Spleen (tissue), 11 donors: ENCODE measurements at regions not wholly inside any gene's neighbourhood (a gene's known extent, or its start where the extent isn't known, plus 50 kb on each side); places are given as distances from the start of the nearest gene placed in this dataset.
"Not testable (repeated sequence)": the region's sequence is repeated elsewhere in the genome, so short reads cannot be mapped to it uniquely, and the experiment has no call there.

ENCODE experiments used
- DNase-seq: peaks from one replicate; pipeline ENCODE4 v3.0.0-alpha.2; 2020
- H3K27ac ChIP-seq, 8 donors: fragments of 200-600 bp; sonication (generic) in 7 of 8; 1 replicate in 4 of 8; 2 replicates in 4 of 8; pipeline versions ENCODE4 v1.5.0 to v1.8.0; 2016 to 2021; ENCODE audit warnings: inconsistent platforms in 4 of 8, mild to moderate bottlenecking in 4 of 8, moderate library complexity in 1 of 8
- H3K27me3 ChIP-seq, 7 donors: fragments of 200-600 bp; sonication (generic) in 6 of 7; replicated peaks in 1 of 7; 1 replicate in 4 of 7; 2 replicates in 3 of 7; pipeline versions ENCODE4 v1.5.0 to v1.8.0; 2016 to 2021; ENCODE audit warnings: inconsistent platforms in 3 of 7, mild to moderate bottlenecking in 1 of 7
- H3K36me3 ChIP-seq, 6 donors: fragments of 200-600 bp; sonication (generic) in 5 of 6; 1 replicate in 4 of 6; 2 replicates in 2 of 6; pipeline versions ENCODE4 v1.5.0 to v1.8.0; 2016 to 2021; ENCODE audit warnings: inconsistent platforms in 2 of 6
- H3K4me1 ChIP-seq, 6 donors: fragments of 200-600 bp; sonication (generic) in 5 of 6; 1 replicate in 3 of 6; 2 replicates in 3 of 6; pipeline versions ENCODE4 v1.5.0 to v1.8.0; 2016 to 2021; ENCODE audit warnings: inconsistent platforms in 3 of 6
- H3K4me3 ChIP-seq, 8 donors: fragments of 200-600 bp; sonication (generic) in 7 of 8; 1 replicate in 4 of 8; 2 replicates in 4 of 8; pipeline versions ENCODE4 v1.5.0 to v1.8.0; 2016 to 2021; ENCODE audit warnings: inconsistent platforms in 4 of 8, mild to moderate bottlenecking in 4 of 8, moderate library complexity in 2 of 8
- H3K9me3 ChIP-seq, 8 donors: fragments of 200-600 bp; sonication (generic) in 7 of 8; 1 replicate in 4 of 8; 2 replicates in 4 of 8; pipeline versions ENCODE4 v1.5.0 to v1.8.0; 2016 to 2021; ENCODE audit warnings: inconsistent platforms in 4 of 8
- POLR2A ChIP-seq, 3 donors: fragments of 450-650 bp; IDR thresholded peaks; one replicate each; pipeline ENCODE4 v1.5.1; 2017; ENCODE audit warnings: antibody characterized with exemption in 3 of 3, mild to moderate bottlenecking in 1 of 3
- POLR2AphosphoS5 ChIP-seq, 3 donors: sonication (generic); formaldehyde crosslinking; IDR thresholded peaks; one replicate each; pipeline ENCODE4 v1.5.1; 2017; ENCODE audit warnings: antibody characterized with exemption in 3 of 3
- WGBS, 5 donors: extraction: QIAGEN DNeasy Blood & Tissue Kit in 3 of 5; methylation state at CpG; one replicate each; pipeline versions ENCODE4 v1.1.5 to v1.1.7; 2013 to 2018; 5-methylcytosine and 5-hydroxymethylcytosine counted together
- intact Hi-C: fragments of 100-400 bp; cut with DNase I; formaldehyde crosslinking; loops from one replicate; pipeline ENCODE4 v1.15.0; 2023; ENCODE audit warnings: low total_unique reads
- TF ChIP-seq, protein P1 (sequence below), 11 experiments: fragments of 200-600 bp in 7 of 11; fragments of 450-650 bp in 4 of 11; sonication (generic) in 4 of 11; IDR thresholded peaks in 8 of 11; conservative IDR thresholded peaks in 3 of 11; 1 replicate in 7 of 11; 2 replicates in 4 of 11; pipeline versions ENCODE4 v1.4.0 to v1.8.0; 2016 to 2021; ENCODE audit warnings: antibody characterized with exemption in 11 of 11, inconsistent platforms in 4 of 11, mild to moderate bottlenecking in 1 of 11
- donor health status: healthy with polysubstance abuse.
- donor health status: DM: no; HTN: no; CAD: no; lungs with moderate emphysema.
- donor health status: DM: no; HTN: no; CAD: no.
- donor health status: Bipolar disorder and iron deficiency.
- donor health status: healthy.
- donor health status: DM: no; HTN: no; CAD: no.
- donor health status: DM: yes; HTN: yes; CAD: no.

DNA sequence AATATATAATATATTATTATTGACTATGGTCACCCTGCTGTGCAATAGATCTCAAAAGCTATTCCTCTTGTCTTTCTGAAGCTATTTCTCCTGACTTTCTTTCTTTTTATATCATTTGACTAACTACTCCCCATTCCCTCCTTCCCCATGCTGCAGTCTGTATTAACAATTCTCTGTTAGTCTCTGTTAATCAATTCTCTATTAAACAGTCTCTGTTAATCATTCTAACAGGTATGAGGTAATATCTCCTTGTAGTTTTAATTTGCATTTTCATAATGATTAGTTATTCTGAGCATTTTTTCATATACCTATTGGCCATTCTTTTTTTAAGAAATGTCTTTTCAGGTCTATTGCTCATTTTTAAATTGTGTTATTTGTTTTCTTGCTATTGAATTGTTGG is 201.0 kb upstream of the B3GALT2 start:
- no peak for DNase-seq
- Histone ChIP-seq H3K36me3 (no peaks in the 10 kb centered on the region), H3K4me1 (no peaks in the 10 kb centered on the region), H3K27ac (no peak overlapping the region), H3K4me3 (no peak overlapping the region), H3K27me3 (no peaks in the 10 kb centered on the region), H3K9me3 (no peaks in the 10 kb centered on the region)
- TF ChIP-seq POLR2A (IDR thresholded peaks at IDR 0.05) = no peak
- TF ChIP-seq, protein P1, sequence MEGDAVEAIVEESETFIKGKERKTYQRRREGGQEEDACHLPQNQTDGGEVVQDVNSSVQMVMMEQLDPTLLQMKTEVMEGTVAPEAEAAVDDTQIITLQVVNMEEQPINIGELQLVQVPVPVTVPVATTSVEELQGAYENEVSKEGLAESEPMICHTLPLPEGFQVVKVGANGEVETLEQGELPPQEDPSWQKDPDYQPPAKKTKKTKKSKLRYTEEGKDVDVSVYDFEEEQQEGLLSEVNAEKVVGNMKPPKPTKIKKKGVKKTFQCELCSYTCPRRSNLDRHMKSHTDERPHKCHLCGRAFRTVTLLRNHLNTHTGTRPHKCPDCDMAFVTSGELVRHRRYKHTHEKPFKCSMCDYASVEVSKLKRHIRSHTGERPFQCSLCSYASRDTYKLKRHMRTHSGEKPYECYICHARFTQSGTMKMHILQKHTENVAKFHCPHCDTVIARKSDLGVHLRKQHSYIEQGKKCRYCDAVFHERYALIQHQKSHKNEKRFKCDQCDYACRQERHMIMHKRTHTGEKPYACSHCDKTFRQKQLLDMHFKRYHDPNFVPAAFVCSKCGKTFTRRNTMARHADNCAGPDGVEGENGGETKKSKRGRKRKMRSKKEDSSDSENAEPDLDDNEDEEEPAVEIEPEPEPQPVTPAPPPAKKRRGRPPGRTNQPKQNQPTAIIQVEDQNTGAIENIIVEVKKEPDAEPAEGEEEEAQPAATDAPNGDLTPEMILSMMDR (IDR thresholded peaks at IDR 0.05 in 8 of 11, conservative IDR thresholded peaks at IDR 0.05 in 3 of 11) = no peak
- no peak for TF ChIP-seq POLR2AphosphoS5 (IDR thresholded peaks at IDR 0.05)
- intact Hi-C loops = no loop called here

DNA sequence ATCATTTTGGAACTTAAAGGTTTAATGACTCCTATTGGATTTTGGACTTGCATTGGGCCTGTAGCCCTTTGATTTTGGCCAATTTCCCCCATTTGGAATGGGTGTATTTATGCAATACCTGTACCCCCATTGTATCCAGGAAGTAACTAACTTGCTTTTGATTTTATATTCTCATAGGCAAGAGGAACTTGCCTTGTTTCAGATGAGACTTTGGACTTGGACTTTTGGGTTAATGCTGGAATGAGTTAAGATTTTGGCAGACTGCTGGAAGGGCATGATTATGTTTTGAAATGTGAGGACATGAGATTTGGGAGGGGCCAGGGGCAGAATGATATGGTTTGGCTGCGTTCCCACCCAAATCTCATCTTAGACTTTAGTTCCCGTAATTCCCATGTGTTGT is 192.0 kb upstream of the B3GALT2 start:
- H3K9me3 ChIP-seq, H3K4me1 ChIP-seq, H3K4me3 ChIP-seq, H3K27ac ChIP-seq, H3K36me3 ChIP-seq, intact Hi-C loops, H3K27me3 ChIP-seq, DNase-seq: not testable (repeated sequence)
- 85 to 98% (median 90%) methylated on average over 2 of the region's 2 CpGs for WGBS, 5 donors

DNA sequence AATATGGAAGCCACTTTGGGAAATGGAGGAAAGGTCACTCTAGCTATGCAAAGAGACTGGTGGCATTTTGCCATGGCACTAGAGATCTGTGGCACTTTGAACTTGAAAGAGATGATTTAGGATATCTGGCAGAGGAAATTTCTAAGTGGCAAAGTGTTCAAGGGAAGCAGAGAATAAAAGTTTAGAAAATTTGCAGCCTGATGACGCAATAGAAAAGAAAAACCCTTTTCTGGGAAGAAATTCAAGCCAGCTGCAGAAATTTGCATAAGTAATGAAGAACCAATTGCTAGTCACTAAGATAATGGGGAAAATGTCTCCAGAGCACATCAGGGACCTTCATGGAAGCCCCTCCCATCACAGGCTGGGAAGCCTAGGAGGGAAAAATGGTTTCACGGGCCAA is 191.1 kb upstream of the B3GALT2 start:
- no peak for DNase-seq
- H3K27ac ChIP-seq = no peak overlapping the region
- no peaks in the 10 kb centered on the region for H3K36me3 ChIP-seq
- no peaks in the 10 kb centered on the region for H3K27me3 ChIP-seq
- H3K4me1 ChIP-seq = no peaks in the 10 kb centered on the region
- no peaks in the 10 kb centered on the region for H3K9me3 ChIP-seq
- TF ChIP-seq POLR2A (IDR thresholded peaks at IDR 0.05) = no peak
- no peak for TF ChIP-seq POLR2AphosphoS5 (IDR thresholded peaks at IDR 0.05)
- TF ChIP-seq, protein P1 (IDR thresholded peaks at IDR 0.05 in 8 of 11, conservative IDR thresholded peaks at IDR 0.05 in 3 of 11) = no peak
- intact Hi-C loops = no loop called here
- no peak overlapping the region for H3K4me3 ChIP-seq
- 81 to 92% (median 89%) methylated on average over 2 of the region's 2 CpGs for WGBS, 5 donors

DNA sequence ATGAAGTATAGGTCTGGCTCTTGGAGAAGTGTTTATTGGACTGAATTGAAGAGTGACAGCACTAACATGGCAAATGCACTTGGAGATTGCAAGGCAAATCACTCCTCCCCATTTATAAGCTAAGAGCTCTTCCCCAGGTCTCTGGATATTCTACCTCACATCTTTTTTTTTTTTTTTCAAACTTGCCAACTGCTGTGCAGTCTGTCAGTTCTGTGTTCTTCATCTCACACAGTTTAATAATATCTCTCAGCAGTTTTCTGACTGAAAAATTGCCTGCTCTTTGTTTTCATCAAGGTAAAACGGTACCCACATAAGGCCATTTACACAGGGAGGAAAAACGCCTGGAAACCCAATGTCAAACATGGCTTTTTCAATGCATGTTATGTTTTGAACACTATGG is 186.1 kb upstream of the B3GALT2 start:
- WGBS, 5 donors = 84 to 97% (median 91%) methylated on average over 2 of the region's 2 CpGs
- H3K27me3 ChIP-seq = no peaks in the 10 kb centered on the region
- H3K4me1 ChIP-seq = peaks cover 0 to 5% (median 0%) of the 10 kb centered on the region in 6 donors
- no peak for TF ChIP-seq POLR2AphosphoS5 (IDR thresholded peaks at IDR 0.05)
- TF ChIP-seq, protein P1 (IDR thresholded peaks at IDR 0.05 in 8 of 11, conservative IDR thresholded peaks at IDR 0.05 in 3 of 11) = no peak
- no peak for TF ChIP-seq POLR2A (IDR thresholded peaks at IDR 0.05)
- no peak overlapping the region for H3K4me3 ChIP-seq
- no peaks in the 10 kb centered on the region for H3K9me3 ChIP-seq
- intact Hi-C loops = no loop called here
- H3K27ac ChIP-seq = no peak overlapping the region
- no peak for DNase-seq
- H3K36me3 ChIP-seq = no peaks in the 10 kb centered on the region

DNA sequence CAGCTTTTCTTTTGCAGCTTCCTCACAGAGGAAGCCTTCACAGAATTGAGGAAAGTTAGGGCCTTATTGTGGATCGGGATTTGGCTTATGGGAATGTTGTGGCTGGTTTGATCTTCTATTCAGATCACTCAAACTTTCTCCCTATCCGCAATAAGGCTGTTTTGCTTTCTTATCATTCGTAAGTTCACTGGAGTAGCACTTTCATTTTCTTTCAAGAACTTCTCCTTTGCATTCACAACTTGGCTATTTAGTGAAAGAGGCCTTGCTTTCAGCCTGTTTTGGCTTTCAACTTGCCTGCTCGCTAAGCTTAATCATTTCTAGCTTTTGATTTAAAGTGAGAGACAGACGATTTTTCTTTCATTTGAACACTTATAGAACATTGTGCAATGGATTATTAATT is 181.9 kb upstream of the B3GALT2 start:
- intact Hi-C loops = no loop called here
- DNase-seq = no peak
- 21 to 46% (median 29%) methylated on average over 5 of the region's 5 CpGs for WGBS, 5 donors
- no peaks in the 10 kb centered on the region for H3K9me3 ChIP-seq
- H3K4me3 ChIP-seq = peak overlapping the region in 2 of 8 donors; percentile 3 to 27
- no peaks in the 10 kb centered on the region for H3K27me3 ChIP-seq
- peaks cover 0 to 5% (median 0%) of the 10 kb centered on the region in 6 donors for H3K4me1 ChIP-seq
- no peaks in the 10 kb centered on the region for H3K36me3 ChIP-seq
- peak overlapping the region in 3 of 8 donors; percentile 31 to 44 (median 36) for H3K27ac ChIP-seq
- no peak for TF ChIP-seq POLR2A (IDR thresholded peaks at IDR 0.05)
- TF ChIP-seq, protein P1 (IDR thresholded peaks at IDR 0.05 in 8 of 11, conservative IDR thresholded peaks at IDR 0.05 in 3 of 11) = no peak
- no peak for TF ChIP-seq POLR2AphosphoS5 (IDR thresholded peaks at IDR 0.05)
